ENCODE measurements at regions not wholly inside any gene's neighbourhood (a gene's known extent, or its start where the extent isn't known, plus 50 kb on each side); places are given as distances from the start of the nearest gene placed in this dataset.

GRCh38 chr2:241964133-241964532, 94.6 kb downstream of the RTP5 start:
- Histone ChIP-seq H2AFZ (ENCODE audit: low read length) (no peak overlapping the region), H4K91ac (ENCODE audit: insufficient read length, low read depth, low read length) (no peak overlapping the region), H3K4me2 (ENCODE audit: insufficient read depth, insufficient read length, low read length) (no peak overlapping the region), H2BK15ac (ENCODE audit: low read depth, low read length) (no peak overlapping the region), H4K8ac (replicated peaks; ENCODE audit: insufficient read length, low read depth, low read length) (no peak overlapping the region), H3K79me2 (ENCODE audit: insufficient read depth, low read length) (peaks cover 2% of the 10 kb centered on the region; the same call in 1 of the 2 replicates), H2BK12ac (ENCODE audit: insufficient read length, low read depth, low read length) (no peak overlapping the region), H3K79me1 (ENCODE audit: insufficient read depth, low read depth, low read length, poor library complexity, severe bottlenecking) (no peaks in the 10 kb centered on the region), H3T11ph (ENCODE audit: low read length) (no peak overlapping the region), H4K5ac (ENCODE audit: insufficient read length, low read depth, low read length) (no peak overlapping the region), H3K14ac (ENCODE audit: insufficient read depth, low read length) (no peak overlapping the region), H3K9me3 (ENCODE audit: control insufficient read depth, low read depth, low read length) (no peaks in the 10 kb centered on the region), H3K27me3 (ENCODE audit: insufficient read depth, low read length) (no peaks in the 10 kb centered on the region), H2BK20ac (ENCODE audit: low read depth, low read length, poor library complexity, severe bottlenecking) (no peak overlapping the region), H3K9ac (ENCODE audit: extremely low read depth, insufficient read length, low read length) (no peak overlapping the region), H3K18ac (ENCODE audit: insufficient read length, low read depth, low read length) (no peak overlapping the region), H2BK5ac (ENCODE audit: insufficient read length, low read length) (no peak overlapping the region), H3K56ac (ENCODE audit: insufficient read length, low read depth, low read length) (no peak overlapping the region), H2AK5ac (ENCODE audit: insufficient read length, low read length) (no peak overlapping the region), H3K4me1 (ENCODE audit: insufficient read depth, low read length) (no peaks in the 10 kb centered on the region), H2BK120ac (ENCODE audit: low read depth, low read length, poor library complexity, severe bottlenecking) (no peak overlapping the region), H3K27ac (ENCODE audit: insufficient read length, low read depth, low read length) (no peak overlapping the region), H3K4ac (ENCODE audit: low read depth, low read length) (no peak overlapping the region), H3K23ac (ENCODE audit: insufficient read length, low read depth, low read length) (no peak overlapping the region), H4K20me1 (ENCODE audit: control insufficient read depth, insufficient read depth, insufficient read length) (no peaks in the 10 kb centered on the region), H3K23me2 (ENCODE audit: insufficient read length, low read depth, low read length, poor library complexity, severe bottlenecking) (no peaks in the 10 kb centered on the region)
- Mint-ChIP-seq H3K27me3 (ENCODE audit: low read depth) (peaks cover 12% of the 10 kb centered on the region), H3K36me3 (ENCODE audit: insufficient read depth in 1 of 3, low read depth in 3 of 3) (peaks cover 0 to 2% (median 0%) of the 10 kb centered on the region in 3 experiments; a peak in 2 of 7 replicates), H3K4me1 (peaks cover 5 to 13% of the 10 kb centered on the region in 2 experiments), H3K4me3 (no peak overlapping the region), H3K9me3 (peaks cover 0 to 2% of the 10 kb centered on the region in 2 experiments; a peak in 3 of 5 replicates), H3K27ac (no peak overlapping the region)
- WGBS (ENCODE audit: extremely low coverage, insufficient read length, low lambda C conversion rate): no CpG with 5 or more reads among the region's 7 CpGs
- DNase-seq: no peak
- no peak for TF ChIP-seq CTCF (conservative IDR thresholded peaks at IDR 0.05)
